Nephron (organoid): ENCODE measurements at regions not wholly inside any gene's neighbourhood (a gene's known extent, or its start where the extent isn't known, plus 50 kb on each side); places are given as distances from the start of the nearest gene placed in this dataset.

Source experiments
- H3K27ac Mint-ChIP-seq, 3 experiments: 2 replicates each; pipeline ENCODE4 v1.8.0; 2020; ENCODE audit warnings: mixed read lengths in 3 of 3, mild to moderate bottlenecking in 2 of 3, moderate library complexity in 1 of 3
- H3K27me3 Mint-ChIP-seq: 2 replicates; pipeline ENCODE4 v1.8.0; 2021; ENCODE audit warnings: low read depth, mild to moderate bottlenecking, moderate library complexity, mixed read lengths
- H3K36me3 Mint-ChIP-seq: 2 replicates; pipeline ENCODE4 v1.8.0; 2020; ENCODE audit warnings: low read depth, mixed read lengths
- H3K4me1 Mint-ChIP-seq: 2 replicates; pipeline ENCODE4 v1.8.0; 2020; ENCODE audit warnings: mixed read lengths
- H3K4me3 Mint-ChIP-seq, 3 experiments: 2 replicates each; pipeline ENCODE4 v1.8.0; 2020; ENCODE audit warnings: mild to moderate bottlenecking in 3 of 3, mixed read lengths in 3 of 3, moderate library complexity in 2 of 3
- H3K9me3 Mint-ChIP-seq: 2 replicates; pipeline ENCODE4 v1.8.0; 2020; ENCODE audit warnings: mixed read lengths
- CTCF ChIP-seq, 3 experiments: fragments of 200-600 bp; sonication (generic); IDR thresholded peaks; one replicate each; pipeline ENCODE4 v1.5.0; 2021; ENCODE audit warnings: antibody characterized with exemption in 3 of 3; ENCODE audit not compliant: unreplicated experiment in 3 of 3

- no peaks in the 10 kb centered on the region for H3K27me3 Mint-ChIP-seq
- no peak for TF ChIP-seq CTCF (IDR thresholded peaks at IDR 0.05; ENCODE audit: unreplicated experiment in 3 of 3)
- H3K4me1 Mint-ChIP-seq = peaks cover 5% of the 10 kb centered on the region
- H3K9me3 Mint-ChIP-seq = no peaks in the 10 kb centered on the region
- no peak overlapping the region for H3K27ac Mint-ChIP-seq
- no peak overlapping the region for H3K4me3 Mint-ChIP-seq
- H3K36me3 Mint-ChIP-seq = no peaks in the 10 kb centered on the region
Measured at GRCh38 chr5:22908129-22908528, 55.0 kb upstream of the CDH12 start.
